Neural progenitor cell (in vitro differentiated cells): ENCODE measurements at regions not wholly inside any gene's neighbourhood (a gene's known extent, or its start where the extent isn't known, plus 50 kb on each side); places are given as distances from the start of the nearest gene placed in this dataset.

Experiments used
- EZH2 ChIP-seq: fragments of 200-600 bp; sonication (generic); IDR thresholded peaks from 2 replicates; pipeline ENCODE4 v1.6.1; 2017; ENCODE audit warnings: antibody characterized with exemption, mild to moderate bottlenecking, moderate library complexity
- EZH2phosphoT487 ChIP-seq: fragments of 200-600 bp; sonication (generic); IDR thresholded peaks from 2 replicates; pipeline ENCODE4 v1.6.1; 2017; ENCODE audit warnings: antibody characterized with exemption
- TF ChIP-seq, protein P1 (sequence below): fragments of 200-600 bp; sonication (generic); IDR thresholded peaks from 2 replicates; pipeline ENCODE4 v1.5.1; 2017; ENCODE audit warnings: antibody characterized with exemption, mild to moderate bottlenecking

DNA sequence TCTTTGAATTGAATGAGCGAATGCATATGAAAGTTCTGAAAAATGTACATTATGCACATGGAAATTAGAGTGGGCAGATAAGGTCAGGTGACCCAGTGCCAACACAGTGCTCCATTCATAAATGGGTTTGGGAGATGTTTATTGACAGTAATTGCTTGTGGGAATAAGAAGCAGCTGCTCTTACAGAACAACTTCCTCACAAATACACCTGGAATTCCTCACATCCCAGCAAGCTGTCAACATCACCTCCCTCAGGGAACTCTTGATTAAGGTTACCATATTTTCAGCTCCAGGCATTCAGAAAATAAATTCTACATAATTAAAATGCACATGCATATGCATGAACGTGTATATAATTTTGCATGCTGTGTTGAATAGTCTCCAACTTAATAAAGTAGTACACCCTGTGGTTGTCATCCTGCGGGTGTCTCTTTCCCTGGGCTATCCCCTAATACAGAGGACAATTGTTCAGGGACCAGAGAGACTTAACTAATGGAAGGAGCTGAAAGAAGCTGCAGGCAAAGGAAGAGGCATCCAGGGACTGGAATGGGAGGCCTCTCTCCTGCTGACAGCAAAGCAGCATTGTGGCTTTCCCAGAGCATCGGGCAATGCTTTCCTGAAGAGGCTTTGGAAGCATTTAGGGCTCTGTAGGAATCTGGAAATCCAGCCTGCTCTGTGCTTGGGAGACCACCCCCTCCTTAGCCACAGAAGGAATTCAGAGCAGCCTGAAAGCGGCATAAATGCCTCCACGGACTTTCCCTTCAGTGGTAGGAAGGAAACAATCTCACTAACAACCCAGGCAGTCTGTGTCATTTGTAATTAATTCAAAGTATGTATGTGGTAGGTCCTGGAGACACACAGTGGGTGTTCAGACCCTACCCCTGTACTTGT lies 55.2 kb upstream of the GNG12 start:
- TF ChIP-seq, protein P1, sequence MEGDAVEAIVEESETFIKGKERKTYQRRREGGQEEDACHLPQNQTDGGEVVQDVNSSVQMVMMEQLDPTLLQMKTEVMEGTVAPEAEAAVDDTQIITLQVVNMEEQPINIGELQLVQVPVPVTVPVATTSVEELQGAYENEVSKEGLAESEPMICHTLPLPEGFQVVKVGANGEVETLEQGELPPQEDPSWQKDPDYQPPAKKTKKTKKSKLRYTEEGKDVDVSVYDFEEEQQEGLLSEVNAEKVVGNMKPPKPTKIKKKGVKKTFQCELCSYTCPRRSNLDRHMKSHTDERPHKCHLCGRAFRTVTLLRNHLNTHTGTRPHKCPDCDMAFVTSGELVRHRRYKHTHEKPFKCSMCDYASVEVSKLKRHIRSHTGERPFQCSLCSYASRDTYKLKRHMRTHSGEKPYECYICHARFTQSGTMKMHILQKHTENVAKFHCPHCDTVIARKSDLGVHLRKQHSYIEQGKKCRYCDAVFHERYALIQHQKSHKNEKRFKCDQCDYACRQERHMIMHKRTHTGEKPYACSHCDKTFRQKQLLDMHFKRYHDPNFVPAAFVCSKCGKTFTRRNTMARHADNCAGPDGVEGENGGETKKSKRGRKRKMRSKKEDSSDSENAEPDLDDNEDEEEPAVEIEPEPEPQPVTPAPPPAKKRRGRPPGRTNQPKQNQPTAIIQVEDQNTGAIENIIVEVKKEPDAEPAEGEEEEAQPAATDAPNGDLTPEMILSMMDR = no peak
- TF ChIP-seq EZH2phosphoT487 = no peak
- TF ChIP-seq EZH2 = no peak
